Inflammatory macrophage (primary cell): ENCODE measurements at regions not wholly inside any gene's neighbourhood (a gene's known extent, or its start where the extent isn't known, plus 50 kb on each side); places are given as distances from the start of the nearest gene placed in this dataset.
"Not testable (repeated sequence)": the region's sequence is repeated elsewhere in the genome, so short reads cannot be mapped to it uniquely, and the experiment has no call there.

Experiments
- DNase-seq, 2 donors: peaks; one replicate each; pipeline ENCODE4 v3.0.0-alpha.2; 2020 to 2022

DNA sequence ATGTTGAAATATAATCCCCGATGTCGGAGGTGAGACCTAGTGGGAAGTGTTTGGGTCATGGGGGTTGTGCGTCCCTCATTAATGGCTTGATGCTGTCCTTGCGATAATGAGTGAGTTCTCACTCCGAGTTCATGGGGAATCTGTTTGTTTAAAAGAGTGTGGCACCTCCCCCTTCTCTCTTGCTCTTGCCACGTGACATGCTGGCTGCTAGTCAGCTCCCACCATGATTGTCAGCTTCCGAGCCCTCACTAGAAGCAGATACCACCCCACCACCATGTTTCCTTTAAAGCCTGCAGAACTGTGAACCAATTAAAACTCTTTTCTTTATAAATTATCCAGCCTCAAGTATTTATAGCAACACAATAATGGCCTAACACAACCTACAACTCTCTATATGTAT lies 166.3 kb upstream of the MBNL1 start:
- no peak for DNase-seq

DNA sequence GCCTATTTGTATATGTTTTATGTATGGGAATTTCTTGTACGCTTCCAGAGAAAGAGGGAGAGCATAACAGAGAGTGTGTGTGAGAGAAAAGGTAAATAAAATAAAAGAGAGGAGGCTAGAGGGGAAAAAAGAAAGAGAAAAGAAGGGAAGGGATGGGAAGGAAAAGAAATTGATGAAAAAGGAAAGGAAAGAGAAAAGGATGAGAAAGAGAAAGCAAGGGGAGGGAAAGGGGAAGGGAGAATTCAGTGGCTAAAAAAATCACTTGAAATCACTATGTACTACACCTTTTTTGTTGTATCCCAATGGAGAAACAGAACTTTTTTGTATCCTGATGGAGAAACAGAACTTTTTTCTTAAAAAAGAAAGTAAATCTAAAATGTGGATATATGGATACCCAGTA lies 165.5 kb upstream of the MBNL1 start:
- DNase-seq: no peak

DNA sequence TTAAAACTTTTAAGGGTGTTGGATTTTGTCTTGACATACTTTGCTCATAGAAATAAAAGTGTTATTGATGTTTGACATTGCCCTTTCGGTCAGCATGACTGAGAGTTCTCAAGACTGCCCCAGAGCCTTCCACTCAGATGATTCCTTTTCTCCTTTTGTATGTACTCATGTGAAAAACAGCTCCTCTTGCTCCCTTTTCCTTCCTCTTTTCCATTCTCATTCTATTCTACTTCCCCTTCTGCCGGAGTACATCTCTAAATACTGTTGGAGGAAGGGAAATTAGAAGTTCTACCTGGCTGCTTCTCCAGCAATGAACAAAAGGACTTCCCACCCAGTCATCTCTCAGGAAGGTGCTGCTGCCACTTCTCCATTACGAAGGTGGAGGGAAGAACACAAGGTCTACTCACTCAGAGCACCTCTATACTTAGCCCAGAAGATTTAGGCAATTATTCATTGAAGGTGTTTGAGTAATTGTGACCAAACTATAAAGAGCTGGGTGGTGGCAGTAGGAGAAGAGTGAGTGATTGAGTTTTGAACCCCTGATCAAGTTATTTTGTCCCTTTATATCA lies 163.8 kb upstream of the MBNL1 start:
- peak; percentile 35 to 64 for DNase-seq

DNA sequence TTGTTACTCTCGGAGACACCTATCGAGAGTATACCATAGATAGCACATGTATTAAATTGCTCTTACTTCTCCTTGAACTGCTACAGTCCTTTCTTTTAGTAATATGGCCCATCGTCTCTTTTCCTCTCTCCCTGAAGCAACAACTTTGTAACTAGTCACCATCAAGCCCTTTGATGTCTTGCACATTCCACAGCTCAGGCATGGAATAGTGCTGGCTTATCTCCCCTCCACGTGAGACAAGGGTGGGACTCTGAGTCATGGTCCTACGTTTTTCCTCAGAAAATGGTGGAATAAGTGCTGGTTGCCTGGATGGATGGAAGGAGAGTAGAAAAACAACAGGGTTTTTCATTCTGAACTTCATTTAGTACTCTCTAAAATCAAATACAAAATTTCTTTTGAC lies 163.3 kb upstream of the MBNL1 start:
- DNase-seq: no peak

DNA sequence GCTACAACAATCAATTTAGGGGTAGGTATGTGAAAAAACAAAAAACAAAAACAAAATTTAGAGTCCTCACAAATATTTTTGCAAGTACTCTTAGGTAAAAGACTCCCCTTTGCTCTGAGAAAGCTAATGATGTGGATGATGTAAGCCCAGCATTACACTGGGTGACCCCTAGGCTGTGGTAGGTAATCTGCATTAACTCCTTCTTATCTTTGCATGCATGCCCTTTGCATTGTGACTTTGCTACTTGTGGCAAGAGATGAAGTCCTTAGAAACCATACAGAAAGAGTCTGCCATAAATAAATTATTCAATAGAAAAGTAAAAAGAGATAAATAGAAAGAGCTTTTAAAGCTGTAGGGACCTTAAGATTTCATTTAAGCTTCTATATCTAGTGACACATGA lies 159.7 kb upstream of the MBNL1 start:
- no peak for DNase-seq

DNA sequence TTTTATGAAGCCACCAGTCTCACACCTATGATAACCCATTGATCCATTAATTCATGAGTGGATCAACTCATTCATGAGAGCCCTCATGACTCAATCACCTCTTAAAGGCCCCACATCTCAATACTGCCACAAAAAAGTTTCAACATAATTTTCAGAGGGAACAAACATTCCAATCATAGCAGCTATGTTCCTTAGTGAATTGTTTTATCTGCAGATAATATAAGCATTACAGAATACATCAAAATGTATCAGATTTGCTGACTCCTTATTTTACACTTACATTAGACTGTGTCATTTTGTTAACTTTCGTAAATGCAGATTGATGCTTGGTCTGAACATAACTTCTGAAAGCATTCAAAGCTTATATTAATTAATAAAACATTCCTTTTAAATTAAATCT lies 155.3 kb upstream of the MBNL1 start:
- no peak for DNase-seq

DNA sequence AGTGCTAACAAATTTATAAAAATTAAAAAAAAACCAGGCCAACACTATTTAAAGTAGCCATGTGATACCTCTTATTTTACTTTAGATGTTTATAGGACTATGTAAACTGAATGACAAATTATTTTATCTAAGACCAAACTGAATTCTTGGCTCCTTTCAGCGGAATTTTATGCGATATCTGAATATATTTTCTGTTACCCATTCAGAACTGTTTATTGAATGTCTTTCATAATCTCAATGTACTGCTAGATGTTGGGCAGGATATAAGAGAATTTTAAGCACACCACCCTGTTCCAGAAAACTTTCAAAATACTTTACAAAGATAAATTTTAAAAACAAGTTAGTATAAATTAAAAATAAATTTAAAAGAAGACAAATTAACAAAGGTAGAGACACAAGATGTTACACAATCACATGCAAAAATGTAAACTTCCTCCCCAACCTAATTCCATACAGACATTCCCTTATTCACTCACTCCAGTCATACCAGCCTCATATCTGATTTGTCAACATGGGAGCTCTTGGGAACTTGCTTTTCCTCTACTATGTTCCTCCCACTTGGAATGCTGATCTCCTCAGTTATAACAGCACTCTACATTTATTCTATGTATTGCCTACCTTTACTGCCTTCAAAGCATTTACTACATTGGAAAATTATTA lies 154.6 kb upstream of the MBNL1 start:
- DNase-seq: no peak

DNA sequence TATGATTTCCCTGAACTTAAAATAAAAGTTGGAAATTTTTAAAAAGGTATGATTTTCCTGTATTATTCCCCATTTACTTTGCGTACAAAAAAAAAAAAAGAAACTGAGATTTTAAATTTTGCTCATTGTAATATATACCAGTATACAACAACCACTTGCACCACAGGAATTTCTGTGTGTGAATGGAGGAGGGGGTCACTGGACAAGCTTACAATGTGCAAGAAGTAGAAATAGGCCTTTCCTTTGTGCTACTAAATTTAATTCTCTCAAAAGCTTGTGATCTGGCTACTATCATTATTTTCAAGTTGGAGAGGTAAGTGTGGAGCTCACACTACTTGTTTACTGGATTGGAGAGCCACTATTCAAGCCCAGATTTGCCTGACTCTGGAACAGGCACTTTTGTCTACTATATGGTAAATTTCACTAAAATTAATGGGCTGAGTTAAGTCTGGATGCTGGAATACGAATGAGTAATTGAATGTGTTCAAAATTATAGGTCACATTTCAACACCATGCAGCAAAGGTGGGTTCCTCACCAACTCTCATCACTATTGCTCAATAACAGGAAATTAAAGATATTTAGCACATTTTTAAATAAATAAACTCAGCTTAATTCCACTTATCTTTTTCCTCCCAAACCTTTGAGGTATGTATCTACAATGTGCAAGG lies 148.0 kb upstream of the MBNL1 start:
- DNase-seq: no peak

DNA sequence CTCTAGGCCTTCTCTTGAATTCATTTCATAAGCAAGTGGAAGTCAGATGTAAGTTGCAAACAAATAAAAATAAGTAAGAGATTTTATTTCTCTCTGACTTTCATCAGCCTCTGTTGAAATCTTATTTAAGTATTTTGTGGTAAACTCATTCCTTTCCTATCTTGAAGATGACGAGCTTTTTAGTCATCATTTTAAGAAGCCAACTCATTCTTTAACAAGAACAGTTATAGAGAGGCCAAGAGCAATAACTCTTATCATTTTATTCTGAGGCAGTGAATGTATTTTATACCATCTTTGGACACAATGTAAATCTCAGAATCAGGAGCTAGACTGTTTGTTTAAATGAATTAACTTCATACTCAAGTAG lies 147.5 kb upstream of the MBNL1 start:
- no peak for DNase-seq

DNA sequence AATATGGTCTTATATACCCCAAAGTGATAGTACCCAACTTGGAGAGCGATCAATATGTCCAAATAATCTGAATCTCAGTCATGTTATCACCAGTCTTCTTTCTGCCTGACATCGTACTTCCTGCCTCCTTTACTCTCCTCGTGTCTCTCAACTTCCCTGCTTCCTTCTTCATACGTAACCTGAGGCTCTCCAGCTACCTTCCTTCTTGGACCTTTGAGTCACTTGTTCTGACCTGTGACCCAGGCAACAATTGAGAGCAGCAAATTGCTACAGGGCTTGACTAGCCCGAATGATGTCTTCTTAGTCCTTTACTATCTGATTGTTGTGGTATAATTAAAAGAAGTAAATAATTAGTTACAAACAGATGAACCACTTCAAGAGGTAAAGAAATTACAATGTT lies 145.9 kb upstream of the MBNL1 start:
- no peak for DNase-seq

DNA sequence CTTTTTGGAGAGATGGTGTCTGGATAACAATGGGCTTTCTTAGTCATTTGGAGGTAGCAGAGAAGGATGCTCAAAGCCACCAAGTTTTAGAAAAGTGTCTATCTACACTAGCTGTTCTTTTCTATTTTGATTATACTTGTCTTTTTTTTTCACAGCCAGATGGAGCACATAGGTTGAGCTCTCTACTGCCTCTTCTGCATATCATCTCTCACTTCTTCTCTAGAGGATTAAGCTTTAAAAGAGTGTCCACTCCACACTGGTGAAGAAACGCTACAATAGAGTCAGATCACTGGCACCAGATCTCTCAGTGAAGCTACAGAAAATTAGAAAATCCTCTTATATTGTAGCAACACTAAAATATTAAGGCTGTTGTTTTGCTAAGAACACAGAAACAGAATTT lies 145.3 kb upstream of the MBNL1 start:
- DNase-seq: no peak

DNA sequence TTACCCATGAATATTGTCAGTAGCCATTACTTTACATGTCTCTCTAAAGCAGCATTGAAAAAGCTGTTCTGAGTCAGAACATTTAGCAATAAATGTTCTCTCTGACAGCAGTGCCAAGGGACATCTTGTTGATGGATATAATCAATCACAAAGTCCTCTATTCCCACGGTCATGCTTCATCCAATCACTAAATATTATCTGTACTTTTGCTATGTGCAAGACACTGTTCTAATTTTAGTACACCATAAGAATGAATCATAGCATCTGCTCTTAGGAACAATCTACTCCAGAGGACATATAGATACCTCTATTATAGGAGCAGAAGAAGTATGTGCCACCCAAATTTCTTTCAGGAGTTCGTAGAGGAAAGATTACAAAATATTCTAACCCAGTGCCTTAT lies 142.5 kb upstream of the MBNL1 start:
- DNase-seq: no peak

DNA sequence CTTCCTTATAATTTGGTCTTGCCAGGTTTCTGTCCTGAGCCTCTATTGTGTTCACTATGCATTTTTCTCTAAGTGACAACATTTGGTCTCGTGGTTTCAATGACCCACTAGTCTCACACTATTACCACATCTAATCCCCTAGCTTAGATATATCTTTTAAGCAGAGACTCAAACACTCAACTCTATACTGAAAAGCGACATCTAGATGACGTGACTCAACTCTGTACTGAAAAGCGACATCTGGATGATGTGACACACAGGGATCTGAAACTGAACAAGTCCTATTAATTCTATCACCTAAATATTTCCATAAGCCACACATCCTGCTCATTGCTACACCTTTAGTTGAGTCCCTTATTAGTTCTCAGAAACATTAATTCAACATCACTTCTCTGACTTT lies 141.7 kb upstream of the MBNL1 start:
- DNase-seq: no peak

DNA sequence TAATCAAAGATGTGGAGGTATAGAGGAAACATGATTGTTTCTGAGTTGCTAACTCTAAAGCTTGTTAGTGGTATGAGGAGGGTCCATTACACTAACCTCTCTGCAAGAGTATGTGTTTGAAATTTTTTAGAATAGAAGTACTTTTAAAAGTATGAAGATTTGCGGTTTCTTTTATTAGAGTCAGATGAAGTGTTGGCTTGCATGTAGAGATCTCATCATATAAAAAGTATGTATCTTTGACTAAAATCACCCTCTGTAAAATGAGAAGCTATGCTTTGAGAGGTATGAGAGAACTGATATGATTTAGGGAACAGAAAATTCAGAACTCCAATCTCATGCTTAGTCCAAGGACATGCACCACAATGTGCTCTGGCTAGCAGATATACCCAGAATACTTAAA lies 140.4 kb upstream of the MBNL1 start:
- no peak for DNase-seq

DNA sequence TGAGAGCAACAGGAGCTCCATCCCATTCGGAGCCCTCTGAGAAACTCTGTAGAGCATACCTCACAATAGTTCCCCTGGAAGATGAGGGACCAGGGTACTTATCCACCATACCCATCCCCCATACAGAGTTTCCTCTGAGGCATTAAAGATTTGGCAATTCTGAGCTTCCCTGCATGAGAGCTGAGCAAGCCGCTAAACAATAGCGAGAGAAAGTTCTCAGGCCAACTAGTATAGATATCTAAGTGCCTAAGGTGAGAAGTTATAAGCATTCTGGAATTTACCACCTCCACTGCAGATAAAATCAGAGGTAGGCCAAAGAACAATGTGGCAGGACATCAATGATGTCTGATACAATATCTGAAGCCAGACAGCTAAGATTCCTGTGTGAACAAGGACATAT lies 129.1 kb upstream of the MBNL1 start:
- DNase-seq: no peak

DNA sequence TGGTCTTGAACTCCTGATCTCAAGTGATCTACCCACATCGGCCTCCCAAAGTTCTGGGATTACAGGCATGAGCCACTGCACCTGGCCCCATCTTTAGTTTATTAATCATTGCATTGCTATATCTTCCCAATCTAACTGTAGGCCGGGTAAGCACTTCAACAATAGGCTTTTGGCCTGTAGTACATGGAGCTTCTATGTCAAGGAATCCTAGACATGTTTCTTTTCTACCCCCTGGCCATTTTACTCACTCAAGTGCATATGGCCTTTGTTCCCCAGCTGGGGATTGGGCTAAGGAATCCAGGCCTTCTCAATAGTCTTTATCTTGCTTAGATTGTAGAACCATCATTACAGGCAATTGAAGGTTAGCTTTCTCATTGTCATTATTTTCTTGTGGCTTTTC lies 122.3 kb upstream of the MBNL1 start:
- DNase-seq: no peak

DNA sequence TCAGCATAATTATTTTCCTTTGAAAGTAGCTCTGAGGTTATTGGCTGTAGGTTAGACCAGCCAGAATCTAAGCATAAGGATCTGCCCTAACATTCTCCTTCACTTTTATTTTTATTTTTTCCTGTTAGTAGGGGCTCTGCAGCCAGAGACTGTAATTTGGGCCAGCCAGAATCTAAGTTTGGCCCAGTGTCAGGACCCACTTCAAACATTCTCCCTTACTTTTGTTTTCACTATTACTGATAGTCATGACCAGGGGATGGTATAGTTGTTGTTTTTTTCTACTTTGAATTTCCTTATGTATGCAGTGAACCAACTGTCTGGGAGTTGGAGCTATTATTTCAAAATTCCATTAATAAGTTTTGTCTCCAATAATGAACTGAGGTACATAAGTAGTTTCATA lies 121.0 kb upstream of the MBNL1 start:
- DNase-seq: no peak

DNA sequence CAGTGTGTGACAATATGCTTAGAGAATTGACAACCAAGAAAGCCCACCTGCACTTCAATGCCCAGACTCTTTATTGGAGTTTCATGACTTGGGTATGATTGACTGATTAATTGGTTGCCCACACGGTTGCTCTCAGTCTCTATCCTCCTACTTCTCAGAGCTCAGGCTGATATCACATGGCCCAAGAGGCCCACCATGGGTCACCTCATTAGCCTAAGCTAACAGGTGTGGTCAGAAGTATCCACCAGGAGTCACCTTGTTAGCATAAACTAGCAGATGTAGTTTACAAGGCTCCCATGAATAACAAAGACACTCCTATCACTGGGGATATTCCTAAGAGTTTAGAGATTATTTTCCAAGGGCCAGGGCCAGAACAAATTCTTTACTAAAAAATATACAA lies 120.2 kb upstream of the MBNL1 start:
- no peak for DNase-seq

DNA sequence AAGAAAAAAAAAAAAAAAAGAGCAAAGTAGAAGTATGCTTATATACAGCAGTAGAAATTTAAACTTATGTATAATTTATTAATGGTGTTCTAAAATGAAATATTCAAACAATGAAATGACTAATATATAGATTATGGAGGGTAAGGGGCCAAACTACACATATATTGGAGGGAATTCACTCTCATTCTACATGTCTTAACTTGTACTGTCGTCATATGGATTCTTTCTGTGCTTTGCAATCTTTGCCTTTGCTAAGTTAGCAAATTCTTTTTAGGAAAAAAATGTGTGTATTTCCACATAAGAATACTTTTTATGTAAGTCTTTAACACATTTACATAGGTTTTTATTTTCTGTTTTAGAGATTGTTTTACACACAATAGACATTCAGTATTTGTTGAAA lies 118.9 kb upstream of the MBNL1 start:
- DNase-seq: no peak

DNA sequence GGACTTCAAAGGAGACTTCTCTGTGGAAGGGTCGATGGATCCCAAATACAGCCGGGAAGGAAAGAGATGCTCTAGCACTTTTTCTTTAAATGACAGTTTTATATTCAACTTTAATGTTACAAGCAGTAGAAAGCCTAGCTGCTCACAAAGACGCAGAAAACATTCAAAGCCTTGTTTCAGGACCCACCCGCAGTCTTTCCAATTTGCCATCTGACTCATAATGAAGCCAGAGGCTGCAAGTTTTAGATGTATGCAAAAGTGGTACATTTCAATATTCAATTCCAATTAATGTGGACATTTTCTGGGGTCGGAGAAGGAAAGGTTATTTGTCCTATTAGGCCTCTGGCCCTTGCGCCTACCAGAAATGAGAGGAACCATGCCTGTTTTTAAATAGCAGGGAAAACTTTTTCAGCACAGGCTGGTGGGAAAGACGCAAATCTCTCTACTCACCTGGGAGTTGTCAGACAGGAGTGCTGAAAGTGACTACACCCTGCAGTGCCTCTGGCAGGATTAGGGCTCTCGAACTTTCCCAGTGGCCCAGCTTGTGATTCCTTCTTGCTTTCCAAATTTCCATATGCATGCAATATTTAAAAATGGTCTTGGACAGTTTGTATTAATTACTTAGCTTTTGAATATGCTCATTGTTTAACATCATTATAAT lies 117.4 kb upstream of the MBNL1 start:
- no peak for DNase-seq

DNA sequence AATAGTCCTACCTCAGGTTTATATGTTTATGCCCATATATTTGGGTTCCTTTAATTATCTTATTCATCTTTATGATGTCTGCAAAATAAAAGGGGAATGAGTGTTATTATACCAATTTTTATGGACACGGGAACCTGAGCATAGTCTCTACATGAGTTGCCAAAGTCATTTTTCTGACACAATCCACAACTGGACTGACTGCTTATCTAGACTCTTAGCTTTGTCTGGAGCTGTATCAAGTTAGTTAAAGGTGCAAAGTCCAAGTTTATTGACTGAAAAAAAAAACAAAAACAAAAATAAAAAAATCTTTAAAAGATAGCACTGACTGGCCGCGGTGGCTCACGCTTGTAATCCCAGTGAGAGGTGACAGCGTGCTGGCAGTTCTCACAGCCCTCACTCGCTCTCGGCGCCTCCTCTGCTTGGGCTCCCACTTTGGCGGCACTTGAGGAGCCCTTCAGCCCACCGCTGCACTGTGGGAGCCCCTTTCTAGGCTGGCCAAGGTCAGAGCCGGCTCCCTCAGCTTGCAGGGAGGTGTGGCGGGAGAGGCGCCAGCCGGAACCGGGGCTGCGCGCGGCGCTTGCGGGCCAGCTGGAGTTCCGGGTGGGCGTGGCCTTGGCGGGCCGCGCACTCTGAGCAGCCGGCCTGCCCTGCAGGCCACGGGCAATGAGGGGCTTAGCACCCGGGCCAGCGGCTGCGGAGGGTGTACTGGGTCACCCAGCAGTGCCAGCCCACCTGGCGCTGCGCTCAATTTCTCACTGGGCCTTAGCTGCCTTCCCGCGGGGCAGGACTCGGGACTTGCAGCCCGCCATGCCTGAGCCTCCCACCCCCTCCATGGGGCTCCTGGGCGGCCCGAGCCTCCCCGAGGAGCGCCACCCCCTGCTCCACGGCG lies 116.6 kb upstream of the MBNL1 start:
- not testable (repeated sequence) for DNase-seq

DNA sequence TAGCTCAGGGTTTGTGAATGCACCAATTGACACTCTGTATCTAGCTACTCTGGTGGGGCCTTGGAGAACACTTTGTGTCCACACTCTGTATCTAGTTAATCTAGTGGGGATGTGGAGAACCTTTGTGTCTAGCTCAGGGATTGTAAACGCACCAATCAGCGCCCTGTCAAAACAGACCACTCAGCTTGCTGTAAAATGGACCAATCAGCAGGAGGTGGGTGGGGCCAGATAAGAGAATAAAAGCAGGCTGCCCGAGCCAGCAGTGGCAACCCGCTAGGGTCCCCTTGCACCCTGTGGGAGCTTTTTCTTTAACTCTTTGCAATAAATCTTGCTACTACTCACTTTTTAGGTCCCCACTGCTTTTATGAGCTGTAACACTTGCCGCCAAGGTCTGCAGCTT lies 115.6 kb upstream of the MBNL1 start:
- DNase-seq: not testable (repeated sequence)
